ENCODE measurements at regions not wholly inside any gene's neighbourhood (a gene's known extent, or its start where the extent isn't known, plus 50 kb on each side); places are given as distances from the start of the nearest gene placed in this dataset.

GRCh38 chr13:107365466-107366215 is 797.7 kb upstream of the ARGLU1 start:
- Mint-ChIP-seq H3K27me3 (no peaks in the 10 kb centered on the region), H3K9me3 (peaks cover 5% of the 10 kb centered on the region), H3K4me1 (ENCODE audit: low read depth) (no peaks in the 10 kb centered on the region), H3K36me3 (ENCODE audit: low read depth) (no peaks in the 10 kb centered on the region), H3K4me3 (no peak overlapping the region), H3K27ac (no peak overlapping the region)
- Histone ChIP-seq H3K36me3 (ENCODE audit: insufficient read depth, low read length) (no peaks in the 10 kb centered on the region), H3K9me3 (ENCODE audit: control insufficient read depth in 1 of 2, insufficient read depth in 1 of 2, low read length in 2 of 2) (peaks cover 0 to 8% of the 10 kb centered on the region in 2 experiments), H3K4me3 (ENCODE audit: low read length) (no peak overlapping the region), H3K27me3 (ENCODE audit: control insufficient read depth in 1 of 2, insufficient read depth in 2 of 2, low read length in 2 of 2) (no peaks in the 10 kb centered on the region), H3K4me1 (ENCODE audit: insufficient read depth, low read length) (no peaks in the 10 kb centered on the region), H3K27ac (ENCODE audit: low read depth in 1 of 2, low read length in 2 of 2) (no peak overlapping the region)
- intact Hi-C loops (cut with DNase I, micrococcal nuclease): no loop called here
- TF ChIP-seq CTCF (IDR thresholded peaks at IDR 0.05): no peak
- POLR2A ChIA-PET: no interaction called here
- CTCF ChIA-PET: no interaction called here
- DNase-seq (no peak), ATAC-seq (ENCODE audit: poor library complexity) (no peak)

GRCh38 chr13:107364658-107365057 is 796.7 kb upstream of the ARGLU1 start:
- no peak for DNase-seq
- no peaks in the 10 kb centered on the region for H3K27me3 ChIP-seq (ENCODE audit: control insufficient read depth in 1 of 2, insufficient read depth in 2 of 2, low read length in 2 of 2)
- no peak for ATAC-seq (ENCODE audit: poor library complexity)
- Mint-ChIP-seq H3K27me3 (no peaks in the 10 kb centered on the region), H3K4me1 (ENCODE audit: low read depth) (no peaks in the 10 kb centered on the region), H3K9me3 (peaks cover 5% of the 10 kb centered on the region), H3K4me3 (no peak overlapping the region), H3K36me3 (ENCODE audit: low read depth) (no peaks in the 10 kb centered on the region), H3K27ac (no peak overlapping the region)
- CTCF ChIA-PET: no interaction called here
- peaks cover 0 to 8% of the 10 kb centered on the region in 2 experiments for H3K9me3 ChIP-seq (ENCODE audit: control insufficient read depth in 1 of 2, insufficient read depth in 1 of 2, low read length in 2 of 2)
- no peak overlapping the region for H3K4me3 ChIP-seq (ENCODE audit: low read length)
- no peaks in the 10 kb centered on the region for H3K4me1 ChIP-seq (ENCODE audit: insufficient read depth, low read length)
- H3K36me3 ChIP-seq (ENCODE audit: insufficient read depth, low read length): no peaks in the 10 kb centered on the region
- intact Hi-C loops (cut with DNase I, micrococcal nuclease): no loop called here
- POLR2A ChIA-PET: no interaction called here
- no peak for TF ChIP-seq CTCF (IDR thresholded peaks at IDR 0.05)
- H3K27ac ChIP-seq (ENCODE audit: low read depth in 1 of 2, low read length in 2 of 2): no peak overlapping the region

- no peaks in the 10 kb centered on the region for H3K36me3 Mint-ChIP-seq (ENCODE audit: low read depth)
- H3K27ac ChIP-seq (ENCODE audit: low read depth in 1 of 2, low read length in 2 of 2): no peak overlapping the region
- DNase-seq: no peak
- no peak overlapping the region for H3K27ac Mint-ChIP-seq
- H3K36me3 ChIP-seq (ENCODE audit: insufficient read depth, low read length): no peaks in the 10 kb centered on the region
- H3K9me3 Mint-ChIP-seq: peaks cover 3% of the 10 kb centered on the region
- ChIA-PET POLR2A (no interaction called here), CTCF (no interaction called here)
- H3K4me1 Mint-ChIP-seq (ENCODE audit: low read depth): no peaks in the 10 kb centered on the region
- intact Hi-C loops (cut with DNase I, micrococcal nuclease): no loop called here
- no peaks in the 10 kb centered on the region for H3K27me3 ChIP-seq (ENCODE audit: control insufficient read depth in 1 of 2, insufficient read depth in 2 of 2, low read length in 2 of 2)
- no peak overlapping the region for H3K4me3 Mint-ChIP-seq
- ATAC-seq (ENCODE audit: poor library complexity): no peak
- no peak for TF ChIP-seq CTCF (IDR thresholded peaks at IDR 0.05)
- no peaks in the 10 kb centered on the region for H3K9me3 ChIP-seq (ENCODE audit: control insufficient read depth in 1 of 2, insufficient read depth in 1 of 2, low read length in 2 of 2)
- no peak overlapping the region for H3K4me3 ChIP-seq (ENCODE audit: low read length)
- no peaks in the 10 kb centered on the region for H3K4me1 ChIP-seq (ENCODE audit: insufficient read depth, low read length)
- no peaks in the 10 kb centered on the region for H3K27me3 Mint-ChIP-seq
Observed at GRCh38 chr13:107361666-107362065, 793.7 kb upstream of the ARGLU1 start.

Measured in CD4-positive, alpha-beta T cell (primary cell).